GM18517 (cell line): ENCODE measurements at regions not wholly inside any gene's neighbourhood (a gene's known extent, or its start where the extent isn't known, plus 50 kb on each side); places are given as distances from the start of the nearest gene placed in this dataset.
"Not testable (repeated sequence)": the region's sequence is repeated elsewhere in the genome, so short reads cannot be mapped to it uniquely, and the experiment has no call there.

Experiments
- ATAC-seq: cut with Tn5 transposase; IDR thresholded peaks from one replicate; pipeline ENCODE4 v1.9.1; 2021; ENCODE audit warnings: mild to moderate bottlenecking, moderate library complexity; ENCODE audit not compliant: unreplicated experiment

GRCh38 chr7:19958309-19958896 lies 185.0 kb upstream of the TMEM196 start:
- no peak for ATAC-seq

GRCh38 chr7:19957664-19958063 lies 184.2 kb upstream of the TMEM196 start:
- ATAC-seq: no peak

- not testable (repeated sequence) for ATAC-seq
Measured at GRCh38 chr7:19954166-19954565, 180.7 kb upstream of the TMEM196 start.

GRCh38 chr7:19953411-19953810 lies 180.0 kb upstream of the TMEM196 start:
- not testable (repeated sequence) for ATAC-seq

- no peak for ATAC-seq
Measured at GRCh38 chr7:19948160-19948559, 174.7 kb upstream of the TMEM196 start.

GRCh38 chr7:19944363-19945120 lies 171.1 kb upstream of the TMEM196 start:
- ATAC-seq: no peak

GRCh38 chr7:19939746-19940145 lies 166.3 kb upstream of the TMEM196 start:
- no peak for ATAC-seq

GRCh38 chr7:19932549-19933249 lies 159.3 kb upstream of the TMEM196 start:
- ATAC-seq: no peak

- ATAC-seq: no peak
Measured at GRCh38 chr7:19930851-19931250, 157.4 kb upstream of the TMEM196 start.

GRCh38 chr7:19930051-19930450 lies 156.6 kb upstream of the TMEM196 start:
- ATAC-seq: no peak

- peak; percentile 96 for ATAC-seq
Measured at GRCh38 chr7:19928247-19928646, 154.8 kb upstream of the TMEM196 start.

GRCh38 chr7:19920705-19921104 lies 147.3 kb upstream of the TMEM196 start:
- ATAC-seq: no peak

GRCh38 chr7:19920166-19920565 lies 146.7 kb upstream of the TMEM196 start:
- no peak for ATAC-seq

- no peak for ATAC-seq
Measured at GRCh38 chr7:19919261-19920095, 146.1 kb upstream of the TMEM196 start.

- no peak for ATAC-seq
Measured at GRCh38 chr7:19916046-19916445, 142.6 kb upstream of the TMEM196 start.

- no peak for ATAC-seq
Measured at GRCh38 chr7:19915596-19915995, 142.2 kb upstream of the TMEM196 start.

GRCh38 chr7:19914866-19915265 lies 141.4 kb upstream of the TMEM196 start:
- ATAC-seq: no peak

- ATAC-seq: no peak
Measured at GRCh38 chr7:19900118-19900517, 126.7 kb upstream of the TMEM196 start.

GRCh38 chr7:19899529-19899928 lies 126.1 kb upstream of the TMEM196 start:
- ATAC-seq: no peak

GRCh38 chr7:19882893-19883292 lies 109.5 kb upstream of the TMEM196 start:
- not testable (repeated sequence) for ATAC-seq

- ATAC-seq: no peak
Measured at GRCh38 chr7:19872094-19872493, 98.7 kb upstream of the TMEM196 start.
